GM12878 (cell line): ENCODE measurements at regions not wholly inside any gene's neighbourhood (a gene's known extent, or its start where the extent isn't known, plus 50 kb on each side); places are given as distances from the start of the nearest gene placed in this dataset.

ENCODE experiments used
- ATAC-seq: fragments of 200-7000 bp; cut with Tn5 transposase; 3 replicates; pipeline ENCODE4 v1.9.1; 2020; ENCODE audit warnings: mild to moderate bottlenecking, moderate library complexity
- BruUV-seq: library from RNA; stranded (reverse); fragments of 400-500 nt; replicated peaks from 2 replicates; lab custom pipeline; 2021; lab: Mats Ljungman, UMichigan
- CTCF ChIA-PET: fragments of 300-600 bp; sonication (Branson Sonifier 250); formaldehyde crosslinking; extraction: SDS; loops from one replicate; lab custom pipeline; 2021; ENCODE audit warnings: inconsistent platforms; lab: Yijun Ruan, JAX
- POLR2A ChIA-PET: fragments of 350-600 bp; formaldehyde crosslinking; extraction: SDS; loops from one replicate; lab custom pipeline; 2021; ENCODE audit warnings: inconsistent platforms; lab: Charles Lee
- RAD21 ChIA-PET: fragments of 300-600 bp; sonication (Branson Sonifier 250); formaldehyde crosslinking; loops from one replicate; lab custom pipeline; 2023; ENCODE audit warnings: antibody characterized with exemption; ENCODE audit not compliant: unreplicated experiment; lab: Charles Lee
- SMC1A ChIA-PET: fragments of 300-600 bp; sonication (Branson Sonifier 250); formaldehyde crosslinking; loops from one replicate; lab custom pipeline; 2023; ENCODE audit not compliant: unreplicated experiment, uncharacterized antibody; lab: Charles Lee
- DNase-seq: peaks from one replicate; pipeline ENCODE4 v3.0.0-alpha.2; 2011; ENCODE audit warnings: low read depth, low spot score
- FAIRE-seq: peaks from 3 replicates; lab custom pipeline; 2011; peaks lifted over from hg19 to GRCh38; lab: Jason Lieb, UNC
- H2AFZ ChIP-seq: 2 replicates; pipeline ENCODE4 v1.6.0; 2011; ENCODE audit warnings: low read depth, low read length, control low read depth; ENCODE audit not compliant: control insufficient read depth
- H3K27ac ChIP-seq: 2 replicates; pipeline ENCODE4 v1.5.1; 2011; ENCODE audit warnings: control low read depth; ENCODE audit not compliant: control insufficient read depth, insufficient read depth
- H3K27me3 ChIP-seq, 2 experiments: replicated peaks in 1 of 2; 2 replicates each; pipeline versions ENCODE4 v1.6.0 to v1.6.1; 2011; ENCODE audit warnings: low read length in 1 of 2; ENCODE audit not compliant: control insufficient read depth in 2 of 2, insufficient read depth in 2 of 2
- H3K36me3 ChIP-seq, 2 experiments: 2 replicates each; pipeline ENCODE4 v1.5.1; 2011; ENCODE audit warnings: low read length in 1 of 2; ENCODE audit not compliant: control insufficient read depth in 2 of 2, insufficient read depth in 2 of 2
- H3K4me1 ChIP-seq: 2 replicates; pipeline ENCODE4 v1.6.1; 2011; ENCODE audit warnings: mild to moderate bottlenecking, low read length, moderate library complexity, mixed read lengths; ENCODE audit not compliant: control insufficient read depth, insufficient read depth
- H3K4me2 ChIP-seq: 2 replicates; pipeline ENCODE4 v1.6.0; 2011; ENCODE audit warnings: control low read depth; ENCODE audit not compliant: control insufficient read depth, insufficient read depth
- H3K4me3 ChIP-seq: fragments of 200-600 bp; sonication (generic); 2 replicates; pipeline ENCODE4 v1.5.1; 2016
- H3K79me2 ChIP-seq: 2 replicates; pipeline ENCODE4 v1.6.0; 2011; ENCODE audit warnings: low read length; ENCODE audit not compliant: control insufficient read depth, insufficient read depth
- H3K9ac ChIP-seq: 2 replicates; pipeline ENCODE4 v1.8.0; 2011; ENCODE audit warnings: low read length, control low read depth, mixed read lengths; ENCODE audit not compliant: control insufficient read depth, insufficient read depth
- H3K9me3 ChIP-seq: replicated peaks from 3 replicates; pipeline ENCODE4 v1.5.1; 2011; ENCODE audit warnings: mild to moderate bottlenecking, low read length; ENCODE audit not compliant: control insufficient read depth, insufficient read depth
- H4K20me1 ChIP-seq: 2 replicates; pipeline ENCODE4 v1.6.0; 2011; ENCODE audit not compliant: control insufficient read depth, insufficient read depth
- CHD4 ChIP-seq: fragments of 200-600 bp; sonication (generic); IDR thresholded peaks from 2 replicates; pipeline ENCODE4 v1.6.1; 2016; ENCODE audit warnings: mild to moderate bottlenecking
- HDAC6 ChIP-seq: fragments of 200-600 bp; sonication (generic); IDR thresholded peaks from one replicate; pipeline ENCODE4 v1.8.0; 2017; ENCODE audit warnings: antibody characterized with exemption; ENCODE audit not compliant: unreplicated experiment
- IKZF1 ChIP-seq: fragments of 450-650 bp; conservative IDR thresholded peaks from 2 replicates; pipeline ENCODE4 v1.6.1; 2017; ENCODE audit warnings: antibody characterized with exemption, mild to moderate bottlenecking
- MEF2A ChIP-seq: IDR thresholded peaks from 2 replicates; pipeline ENCODE4 v1.6.1; 2011; ENCODE audit warnings: low read depth, mild to moderate bottlenecking, low read length, moderate library complexity; ENCODE audit not compliant: insufficient read depth
- NFIC ChIP-seq: IDR thresholded peaks from 2 replicates; pipeline ENCODE4 v1.6.1; 2012; ENCODE audit warnings: low read depth, mild to moderate bottlenecking, inconsistent platforms, low read length, moderate library complexity
- NFYB ChIP-seq: IDR thresholded peaks from 2 replicates; pipeline ENCODE4 v1.6.1; 2011; ENCODE audit warnings: low read depth, mild to moderate bottlenecking, low read length, improper control_type of control experiment, moderate library complexity; ENCODE audit not compliant: insufficient read depth
- PRDM15 ChIP-seq: fragments of 450-650 bp; formaldehyde crosslinking; IDR thresholded peaks from 2 replicates; pipeline ENCODE4 v1.4.0; 2020; ENCODE audit warnings: mild to moderate bottlenecking, moderate library complexity
- RAD51 ChIP-seq: fragments of 450-650 bp; IDR thresholded peaks from 2 replicates; pipeline ENCODE4 v1.6.1; 2016; ENCODE audit warnings: moderate library complexity, mild to moderate bottlenecking, inconsistent platforms
- RELB ChIP-seq: fragments of 450-650 bp; IDR thresholded peaks from 2 replicates; pipeline ENCODE4 v1.6.1; 2017; ENCODE audit warnings: low read depth, mild to moderate bottlenecking, moderate library complexity
- RFX5 ChIP-seq: IDR thresholded peaks from 2 replicates; pipeline ENCODE4 v1.6.1; 2011; ENCODE audit warnings: low read depth, low read length, improper control_type of control experiment
- TARDBP ChIP-seq: IDR thresholded peaks from 2 replicates; pipeline ENCODE4 v1.6.1; 2016; ENCODE audit warnings: borderline replicate concordance
- TBL1XR1 ChIP-seq: IDR thresholded peaks from 2 replicates; pipeline ENCODE4 v1.6.1; 2012; ENCODE audit warnings: low read depth, low read length, improper control_type of control experiment
- TCF7 ChIP-seq: IDR thresholded peaks from 2 replicates; pipeline ENCODE4 v1.6.1; 2014; ENCODE audit warnings: antibody characterized with exemption, borderline replicate concordance
- ZNF592 ChIP-seq: fragments of 450-650 bp; IDR thresholded peaks from 2 replicates; pipeline ENCODE4 v1.6.1; 2017; ENCODE audit warnings: mild to moderate bottlenecking, moderate library complexity
- WGBS: methylation state at CpG from one replicate; pipeline ENCODE4 v1.1.6; 2016; ENCODE audit warnings: low lambda C conversion rate; ENCODE audit not compliant: insufficient replicate concordance, insufficient coverage; ENCODE audit errors: missing lambda C conversion rate; 5-methylcytosine and 5-hydroxymethylcytosine counted together
- in situ Hi-C: fragments of 300-500 bp; cut with MboI; formaldehyde crosslinking; loops from 9 replicates; pipeline ENCODE4 v1.14.3; 2018; ENCODE audit warnings: mixed read lengths
- intact Hi-C: fragments of 100-400 bp; cut with micrococcal nuclease; formaldehyde crosslinking; loops from one replicate; pipeline ENCODE4 v1.14.2; 2022; ENCODE audit not compliant: unreplicated experiment

GRCh38 chr10:34001087-34001580, 666.7 kb upstream of the NRP1 start:
- CTCF ChIA-PET: interaction anchor here (1.5 kb wide), 1 partner anchor 146 kb away, joined by 3 read pairs; no protein-coding TSS in a partner anchor
- Histone ChIP-seq H3K9ac (no peak overlapping the region), H3K36me3 (no peaks in the 10 kb centered on the region), H3K9me3 (no peaks in the 10 kb centered on the region), H4K20me1 (no peaks in the 10 kb centered on the region), H3K27ac (no peak overlapping the region), H3K79me2 (no peaks in the 10 kb centered on the region), H3K4me2 (no peak overlapping the region), H2AFZ (no peak overlapping the region), H3K4me1 (no peaks in the 10 kb centered on the region), H3K27me3 (no peaks in the 10 kb centered on the region), H3K4me3 (no peak overlapping the region)
- in situ Hi-C loops (no loop called here), intact Hi-C loops (no loop called here)
- POLR2A ChIA-PET: no interaction called here
- FAIRE-seq (no peak), DNase-seq (no peak), ATAC-seq (peak; percentile 24; the same call in 1 of the 3 replicates)
- BruUV-seq: no TSS peak
- SMC1A ChIA-PET: interaction anchor here (1.2 to 1.5 kb wide), 2 partner anchors 25 to 41 kb away, joined by 4 read pairs; no protein-coding TSS in a partner anchor
- WGBS: 18% methylated on average over 5 of the region's 5 CpGs
- RAD21 ChIA-PET: no interaction called here
- TF ChIP-seq MEF2A (no peak), CHD4 (no peak), RAD51 (no peak), NFYB (no peak), HDAC6 (no peak), TBL1XR1 (no peak), PRDM15 (no peak), RELB (no peak), NFIC (no peak), TCF7 (no peak), ZNF592 (no peak), RFX5 (no peak), IKZF1 (no peak), TARDBP (no peak)
